ENCODE measurements at regions not wholly inside any gene's neighbourhood (a gene's known extent, or its start where the extent isn't known, plus 50 kb on each side); places are given as distances from the start of the nearest gene placed in this dataset.

GRCh38 chr2:121043061-121043826 is 241.8 kb downstream of the TFCP2L1 start:
- Mint-ChIP-seq H3K4me3 (no peak overlapping the region), H3K9me3 (peaks cover 6% of the 10 kb centered on the region; the same call in 1 of the 2 replicates), H3K27ac (no peak overlapping the region), H3K27me3 (ENCODE audit: low read depth) (peaks cover 31% of the 10 kb centered on the region), H3K4me1 (peaks cover 9% of the 10 kb centered on the region), H3K36me3 (no peaks in the 10 kb centered on the region)
- ATAC-seq: no peak
- CTCF ChIA-PET: no interaction called here
- TF ChIP-seq TCF7 (CRISPR knock-in tag; IDR thresholded peaks at IDR 0.05; ENCODE audit: low read depth) (no peak), ZNF512 (CRISPR knock-in tag; IDR thresholded peaks at IDR 0.05; ENCODE audit: borderline replicate concordance) (no peak)
- no peak for DNase-seq (ENCODE audit: low spot score)
- POLR2A ChIA-PET: no interaction called here

- ChIA-PET CTCF (interaction anchor here (0.8 to 2.4 kb wide), 6 partner anchors 22 to 491 kb away, joined by 3 to 7 read pairs (median 4); no protein-coding TSS in a partner anchor), POLR2A (no interaction called here)
- peaks cover 8% of the 10 kb centered on the region for H3K4me1 Mint-ChIP-seq
- no peaks in the 10 kb centered on the region for H3K36me3 Mint-ChIP-seq
- H3K4me3 Mint-ChIP-seq: no peak overlapping the region
- no peak for DNase-seq (ENCODE audit: low spot score)
- ATAC-seq: peak; percentile 45
- peaks cover 6% of the 10 kb centered on the region; the same call in 1 of the 2 replicates for H3K9me3 Mint-ChIP-seq
- TF ChIP-seq ATF3 (CRISPR knock-in tag; conservative IDR thresholded peaks at IDR 0.05) (no peak), NR3C1 (CRISPR knock-in tag; conservative IDR thresholded peaks at IDR 0.05; ENCODE audit: low read depth) (no peak), FOXP4 (CRISPR knock-in tag; IDR thresholded peaks at IDR 0.05) (no peak), IRF2 (CRISPR knock-in tag; IDR thresholded peaks at IDR 0.05; ENCODE audit: borderline replicate concordance, low read depth) (no peak), E2F5 (CRISPR knock-in tag; IDR thresholded peaks at IDR 0.05) (no peak), TP53 (CRISPR knock-in tag; IDR thresholded peaks at IDR 0.05) (no peak), CTCF (IDR thresholded peaks at IDR 0.05) (no peak), CREB1 (CRISPR knock-in tag; IDR thresholded peaks at IDR 0.05) (no peak)
- peaks cover 31% of the 10 kb centered on the region for H3K27me3 Mint-ChIP-seq (ENCODE audit: low read depth)
- H3K27ac Mint-ChIP-seq: no peak overlapping the region
These were observed 241.2 kb downstream of the TFCP2L1 start for GRCh38 chr2:121043827-121044222.

GRCh38 chr2:121044412-121044811 is 240.6 kb downstream of the TFCP2L1 start:
- peaks cover 30% of the 10 kb centered on the region for H3K27me3 Mint-ChIP-seq (ENCODE audit: low read depth)
- CTCF ChIA-PET: interaction anchor here (0.6 to 2.4 kb wide), 7 partner anchors 23 to 491 kb away, joined by 3 to 7 read pairs (median 3); no protein-coding TSS in a partner anchor
- peaks cover 2% of the 10 kb centered on the region; the same call in 1 of the 2 replicates for H3K4me1 Mint-ChIP-seq
- DNase-seq (ENCODE audit: low spot score) (peak; percentile 50), ATAC-seq (peak; percentile 71)
- H3K4me3 Mint-ChIP-seq: no peak overlapping the region
- TF ChIP-seq TEAD1 (CRISPR knock-in tag; IDR thresholded peaks at IDR 0.05) (no peak), ZNF423 (CRISPR knock-in tag; IDR thresholded peaks at IDR 0.05) (peak; percentile 42; the same call in 1 of the 2 replicates)
- H3K27ac Mint-ChIP-seq: no peak overlapping the region
- H3K9me3 Mint-ChIP-seq: peaks cover 6% of the 10 kb centered on the region; the same call in 1 of the 2 replicates
- POLR2A ChIA-PET: no interaction called here
- no peaks in the 10 kb centered on the region for H3K36me3 Mint-ChIP-seq
